ENCODE measurements at regions not wholly inside any gene's neighbourhood (a gene's known extent, or its start where the extent isn't known, plus 50 kb on each side); places are given as distances from the start of the nearest gene placed in this dataset.
A peak's percentile ranks its signal among the peaks of the same experiment; 100 is the strongest.
"Not testable (repeated sequence)": the region's sequence is repeated elsewhere in the genome, so short reads cannot be mapped to it uniquely, and the experiment has no call there.

DNA sequence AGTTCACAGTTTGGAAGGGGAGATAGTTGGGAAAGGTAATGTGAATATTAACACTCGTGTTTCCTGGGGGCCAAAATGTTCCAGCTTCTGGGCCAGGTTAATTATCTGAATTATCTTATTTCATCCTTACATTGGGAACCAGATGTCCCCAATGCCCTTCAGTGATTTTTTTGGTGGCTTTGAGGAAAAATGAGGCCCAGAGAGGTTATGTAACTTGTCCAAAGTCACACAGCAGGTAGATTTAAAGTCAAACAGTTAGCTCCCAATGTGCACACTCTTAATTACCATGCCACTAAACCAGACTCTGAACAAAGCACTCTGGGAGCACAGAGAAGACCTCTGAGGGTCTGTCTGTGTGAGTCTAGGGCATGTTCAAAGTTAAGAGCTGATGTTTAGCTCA lies 259.9 kb upstream of the PLGLB2 start:
- DNase-seq (ENCODE audit: extremely low read depth in 1 of 11, low read depth in 9 of 11, low spot score in 4 of 11): not testable (repeated sequence)

- DNase-seq (ENCODE audit: extremely low read depth in 1 of 11, low read depth in 9 of 11, low spot score in 4 of 11): not testable (repeated sequence)
Observed at GRCh38 chr2:87488991-87489390, 258.9 kb upstream of the PLGLB2 start.

DNA sequence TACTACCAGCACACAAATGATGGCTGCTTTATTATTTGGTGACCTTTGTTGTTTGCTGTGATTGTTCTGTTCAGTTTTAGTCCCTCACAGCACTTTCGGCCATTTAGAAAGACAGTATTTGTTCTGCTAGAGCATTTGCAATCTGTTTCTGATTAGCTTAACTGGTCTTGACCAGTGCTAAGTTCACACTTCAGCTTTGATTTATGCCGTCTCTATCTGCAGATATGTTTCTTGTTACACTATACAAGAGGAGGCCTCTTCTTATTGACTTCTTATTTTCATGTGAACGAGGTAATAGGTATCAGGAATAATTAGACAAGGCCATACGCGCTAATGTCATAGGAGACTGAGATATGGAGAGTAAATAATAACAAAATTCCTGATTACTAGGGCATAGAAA lies 253.0 kb upstream of the PLGLB2 start:
- not testable (repeated sequence) for DNase-seq (ENCODE audit: extremely low read depth in 1 of 11, low read depth in 9 of 11, low spot score in 4 of 11)

- DNase-seq (ENCODE audit: extremely low read depth in 1 of 11, low read depth in 9 of 11, low spot score in 4 of 11): not testable (repeated sequence)
Observed at GRCh38 chr2:87495455-87495854, 252.4 kb upstream of the PLGLB2 start.

- DNase-seq (ENCODE audit: extremely low read depth in 1 of 11, low read depth in 9 of 11, low spot score in 4 of 11): peak in 1 of 11 donors; percentile 3
Observed at GRCh38 chr2:87496036-87497006, 251.6 kb upstream of the PLGLB2 start.

DNA sequence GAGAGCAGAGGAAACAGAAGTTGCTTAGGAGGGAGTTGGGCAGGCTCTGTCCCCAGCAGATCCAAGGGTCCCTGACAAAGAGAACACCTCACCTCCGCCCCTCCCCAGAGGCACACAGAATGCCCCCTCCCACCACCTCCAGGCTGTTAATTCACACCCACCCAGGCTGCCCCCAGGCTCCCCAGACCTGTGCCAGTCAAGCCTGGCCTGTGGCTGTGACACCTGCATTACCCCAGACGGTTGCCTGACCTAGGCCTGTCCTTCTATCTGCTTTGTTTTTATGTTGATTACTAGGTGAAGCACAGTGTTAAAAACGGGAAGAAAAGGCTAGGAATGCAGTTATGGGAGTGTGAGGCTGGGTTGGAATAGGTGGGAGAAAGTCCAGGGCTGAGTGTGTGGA lies 250.8 kb upstream of the PLGLB2 start:
- not testable (repeated sequence) for DNase-seq (ENCODE audit: extremely low read depth in 1 of 11, low read depth in 9 of 11, low spot score in 4 of 11)

GRCh38 chr2:87497700-87498099 lies 250.2 kb upstream of the PLGLB2 start:
- DNase-seq (ENCODE audit: extremely low read depth in 1 of 11, low read depth in 9 of 11, low spot score in 4 of 11): not testable (repeated sequence)

GRCh38 chr2:87498169-87498853 lies 249.6 kb upstream of the PLGLB2 start:
- DNase-seq (ENCODE audit: extremely low read depth in 1 of 11, low read depth in 9 of 11, low spot score in 4 of 11): not testable (repeated sequence)

- DNase-seq (ENCODE audit: extremely low read depth in 1 of 11, low read depth in 9 of 11, low spot score in 4 of 11): not testable (repeated sequence)
Observed at GRCh38 chr2:87498854-87499238, 249.0 kb upstream of the PLGLB2 start.

DNA sequence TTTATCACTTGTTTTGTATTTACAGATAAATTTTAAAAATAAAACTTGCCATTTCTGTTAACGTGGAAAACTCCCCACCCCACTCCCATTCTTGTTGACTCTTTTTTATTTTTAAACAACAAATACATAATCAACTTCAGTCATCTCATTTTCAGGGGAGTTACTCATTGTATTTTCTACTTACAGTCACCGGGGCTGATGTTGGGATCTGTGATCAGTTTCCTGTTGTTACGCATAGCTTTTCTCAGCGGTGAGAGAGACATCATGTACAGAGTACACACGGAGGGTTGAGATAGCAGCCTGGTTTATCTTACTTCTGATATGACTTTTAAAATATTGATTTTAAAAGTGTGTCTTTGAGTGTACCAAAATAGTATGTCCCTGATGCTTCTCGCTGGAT lies 248.0 kb upstream of the PLGLB2 start:
- DNase-seq (ENCODE audit: extremely low read depth in 1 of 11, low read depth in 9 of 11, low spot score in 4 of 11): not testable (repeated sequence)

DNA sequence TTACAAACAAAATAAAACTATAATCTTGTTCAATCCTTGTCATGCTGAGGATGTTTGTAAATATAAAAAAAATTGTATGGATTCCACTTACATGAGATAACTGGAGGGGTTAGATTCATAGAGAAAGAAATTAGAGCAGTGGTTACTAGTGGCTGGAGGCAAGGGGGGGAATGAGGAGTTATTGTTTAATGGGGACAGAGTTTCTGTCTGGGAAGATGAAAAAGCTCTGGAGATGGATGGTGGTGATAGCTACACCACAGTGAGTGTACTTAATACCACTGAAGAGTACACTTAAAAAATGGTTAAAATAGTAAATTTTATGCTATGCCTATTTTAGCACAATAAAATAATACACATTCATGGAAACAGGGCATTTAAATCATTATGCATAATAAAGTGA lies 247.5 kb upstream of the PLGLB2 start:
- DNase-seq (ENCODE audit: extremely low read depth in 1 of 11, low read depth in 9 of 11, low spot score in 4 of 11): not testable (repeated sequence)

DNA sequence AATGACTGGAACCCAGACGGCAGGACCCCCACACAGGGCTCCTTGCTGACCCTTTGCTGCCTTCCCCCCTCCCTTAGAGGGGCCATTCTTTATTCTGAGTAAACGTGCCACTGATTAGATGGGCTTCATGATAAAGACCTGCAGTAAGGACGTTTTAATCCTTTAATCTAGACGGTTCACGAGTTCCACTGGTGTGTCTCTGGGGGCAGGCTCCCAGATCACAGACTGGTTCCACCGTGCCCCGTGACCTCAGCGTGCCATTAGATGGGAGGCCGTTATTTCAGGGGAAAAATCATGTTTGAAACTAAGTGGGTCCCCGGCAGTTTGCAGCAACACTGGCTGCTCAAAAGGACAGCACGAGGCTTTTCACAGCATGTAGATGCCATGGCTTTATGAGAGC lies 246.9 kb upstream of the PLGLB2 start:
- DNase-seq (ENCODE audit: extremely low read depth in 1 of 11, low read depth in 9 of 11, low spot score in 4 of 11): not testable (repeated sequence)

DNA sequence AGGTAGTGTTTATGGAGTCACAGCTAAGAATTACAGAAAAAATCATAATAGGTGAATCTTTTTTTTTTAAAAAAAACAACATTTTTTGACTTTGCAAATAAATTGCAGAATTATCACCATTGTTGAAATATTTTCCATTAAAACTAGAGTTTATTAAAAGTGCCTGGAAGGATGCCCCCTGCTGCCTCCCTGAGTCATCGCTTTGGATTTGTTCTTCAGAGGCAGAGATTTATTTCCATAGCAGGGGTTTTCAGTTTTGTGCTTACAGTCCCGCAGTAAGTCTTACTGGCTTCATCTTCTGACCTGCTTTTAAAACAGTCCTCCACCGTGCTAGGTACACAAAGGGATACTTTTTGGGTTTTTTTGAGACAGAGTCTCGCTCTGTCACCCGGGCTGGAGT lies 244.9 kb upstream of the PLGLB2 start:
- not testable (repeated sequence) for DNase-seq (ENCODE audit: extremely low read depth in 1 of 11, low read depth in 9 of 11, low spot score in 4 of 11)

DNA sequence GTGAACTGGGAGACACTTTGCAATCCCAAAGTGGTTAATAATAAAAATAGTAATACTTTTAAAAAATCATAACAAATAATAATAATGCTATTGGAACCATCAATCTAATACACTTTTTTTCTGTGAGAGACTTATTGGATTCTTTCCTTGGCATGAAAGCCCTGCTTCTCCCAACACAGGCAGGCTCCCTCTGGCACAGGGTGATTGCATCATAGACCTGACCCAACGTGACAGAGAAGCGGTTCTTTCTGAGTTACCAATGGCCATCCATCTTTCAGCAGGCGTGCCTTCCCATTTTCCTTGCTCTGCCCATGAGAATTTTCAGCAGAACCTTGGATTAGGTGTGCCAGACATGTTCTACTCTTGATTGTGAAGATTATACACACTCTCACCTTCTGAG lies 242.6 kb upstream of the PLGLB2 start:
- DNase-seq (ENCODE audit: extremely low read depth in 1 of 11, low read depth in 9 of 11, low spot score in 4 of 11): not testable (repeated sequence)

GRCh38 chr2:87505909-87506308 lies 242.0 kb upstream of the PLGLB2 start:
- not testable (repeated sequence) for DNase-seq (ENCODE audit: extremely low read depth in 1 of 11, low read depth in 9 of 11, low spot score in 4 of 11)

- not testable (repeated sequence) for DNase-seq (ENCODE audit: extremely low read depth in 1 of 11, low read depth in 9 of 11, low spot score in 4 of 11)
Observed at GRCh38 chr2:87507378-87508348, 240.2 kb upstream of the PLGLB2 start.

GRCh38 chr2:87511195-87511778 lies 236.6 kb upstream of the PLGLB2 start:
- DNase-seq (ENCODE audit: extremely low read depth in 1 of 11, low read depth in 9 of 11, low spot score in 4 of 11): not testable (repeated sequence)

GRCh38 chr2:87512864-87513530 lies 234.9 kb upstream of the PLGLB2 start:
- not testable (repeated sequence) for DNase-seq (ENCODE audit: extremely low read depth in 1 of 11, low read depth in 9 of 11, low spot score in 4 of 11)
